ENCODE measurements at regions not wholly inside any gene's neighbourhood (a gene's known extent, or its start where the extent isn't known, plus 50 kb on each side); places are given as distances from the start of the nearest gene placed in this dataset.

- no peak for TF ChIP-seq SMARCA5 (IDR thresholded peaks at IDR 0.05)
These were observed 143.9 kb upstream of the CREB1 start (continued) for GRCh38 chr2:207385903-207386302.

DNA sequence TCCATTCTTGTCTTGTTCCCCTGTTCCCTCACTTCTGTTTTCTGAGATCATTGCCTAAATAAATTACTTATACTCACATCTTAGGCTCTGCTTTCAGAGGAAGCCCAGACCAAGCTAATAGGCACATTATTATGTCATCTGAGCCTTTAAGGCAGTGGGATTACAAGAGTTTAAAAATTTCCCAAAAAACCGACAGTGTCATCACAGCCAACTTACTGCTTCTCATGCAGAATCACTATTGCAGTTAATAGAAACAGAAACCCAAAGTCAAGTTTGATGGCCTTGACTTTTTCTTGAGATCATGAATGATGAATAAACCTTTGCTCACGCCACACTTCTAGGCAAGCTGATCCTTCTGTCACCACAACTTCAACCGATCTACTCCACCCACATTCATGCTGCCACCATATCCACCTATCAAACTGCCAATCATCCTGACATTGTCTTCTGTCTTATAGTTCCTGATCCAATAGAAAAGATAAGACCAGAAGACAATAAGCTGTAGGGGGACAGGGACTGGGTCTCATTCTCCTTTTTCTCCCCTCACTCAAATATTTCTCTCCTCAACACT is 142.7 kb upstream of the CREB1 start:
- in situ Hi-C loops (cut with MboI) (no loop called here), intact Hi-C loops (cut with micrococcal nuclease; ENCODE audit: unreplicated experiment) (no loop called here)
- FAIRE-seq (no peak), DNase-seq (ENCODE audit: low read depth, low spot score) (no peak), ATAC-seq (no peak)
- Histone ChIP-seq H3K9ac (ENCODE audit: control insufficient read depth, insufficient read depth, low read length) (no peak overlapping the region), H3K9me3 (replicated peaks; ENCODE audit: control insufficient read depth, insufficient read depth, low read length) (no peaks in the 10 kb centered on the region), H3K79me2 (ENCODE audit: control insufficient read depth, insufficient read depth, low read length) (no peaks in the 10 kb centered on the region), H3K4me1 (ENCODE audit: control insufficient read depth, insufficient read depth, low read length) (no peaks in the 10 kb centered on the region), H3K36me3 (ENCODE audit: control insufficient read depth in 2 of 2, insufficient read depth in 2 of 2, low read length in 1 of 2) (no peaks in the 10 kb centered on the region), H3K27me3 (replicated peaks in 1 of 2; ENCODE audit: control insufficient read depth in 2 of 2, insufficient read depth in 2 of 2, low read length in 1 of 2) (no peaks in the 10 kb centered on the region; a peak in 1 of 4 replicates), H3K4me2 (ENCODE audit: control insufficient read depth, insufficient read depth) (no peak overlapping the region), H3K27ac (ENCODE audit: control insufficient read depth, insufficient read depth) (no peak overlapping the region), H3K4me3 (no peak overlapping the region), H4K20me1 (ENCODE audit: control insufficient read depth, insufficient read depth) (no peaks in the 10 kb centered on the region), H2AFZ (ENCODE audit: control insufficient read depth, low read depth, low read length) (no peak overlapping the region)
- ChIA-PET RAD21 (ENCODE audit: unreplicated experiment) (no interaction called here), CTCF (interaction anchor here (0.8 kb wide), 1 partner anchor 14 kb away, joined by 3 read pairs; no protein-coding TSS in a partner anchor), POLR2A (no interaction called here), SMC1A (ENCODE audit: uncharacterized antibody, unreplicated experiment) (no interaction called here)
- no peak for TF ChIP-seq KDM1A (IDR thresholded peaks at IDR 0.05; ENCODE audit: borderline replicate concordance)
- TF ChIP-seq, protein P1, sequence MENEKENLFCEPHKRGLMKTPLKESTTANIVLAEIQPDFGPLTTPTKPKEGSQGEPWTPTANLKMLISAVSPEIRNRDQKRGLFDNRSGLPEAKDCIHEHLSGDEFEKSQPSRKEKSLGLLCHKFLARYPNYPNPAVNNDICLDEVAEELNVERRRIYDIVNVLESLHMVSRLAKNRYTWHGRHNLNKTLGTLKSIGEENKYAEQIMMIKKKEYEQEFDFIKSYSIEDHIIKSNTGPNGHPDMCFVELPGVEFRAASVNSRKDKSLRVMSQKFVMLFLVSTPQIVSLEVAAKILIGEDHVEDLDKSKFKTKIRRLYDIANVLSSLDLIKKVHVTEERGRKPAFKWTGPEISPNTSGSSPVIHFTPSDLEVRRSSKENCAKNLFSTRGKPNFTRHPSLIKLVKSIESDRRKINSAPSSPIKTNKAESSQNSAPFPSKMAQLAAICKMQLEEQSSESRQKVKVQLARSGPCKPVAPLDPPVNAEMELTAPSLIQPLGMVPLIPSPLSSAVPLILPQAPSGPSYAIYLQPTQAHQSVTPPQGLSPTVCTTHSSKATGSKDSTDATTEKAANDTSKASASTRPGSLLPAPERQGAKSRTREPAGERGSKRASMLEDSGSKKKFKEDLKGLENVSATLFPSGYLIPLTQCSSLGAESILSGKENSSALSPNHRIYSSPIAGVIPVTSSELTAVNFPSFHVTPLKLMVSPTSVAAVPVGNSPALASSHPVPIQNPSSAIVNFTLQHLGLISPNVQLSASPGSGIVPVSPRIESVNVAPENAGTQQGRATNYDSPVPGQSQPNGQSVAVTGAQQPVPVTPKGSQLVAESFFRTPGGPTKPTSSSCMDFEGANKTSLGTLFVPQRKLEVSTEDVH (IDR thresholded peaks at IDR 0.05; ENCODE audit: low read depth, partially characterized antibody), result no peak
- TF ChIP-seq JUNB (IDR thresholded peaks at IDR 0.05), result no peak
- no peak for TF ChIP-seq PAX8 (IDR thresholded peaks at IDR 0.05)
- no peak for TF ChIP-seq KLF5 (IDR thresholded peaks at IDR 0.05; ENCODE audit: partially characterized antibody)
- TF ChIP-seq IRF3 (IDR thresholded peaks at IDR 0.05), result no peak
- TF ChIP-seq, protein P2, sequence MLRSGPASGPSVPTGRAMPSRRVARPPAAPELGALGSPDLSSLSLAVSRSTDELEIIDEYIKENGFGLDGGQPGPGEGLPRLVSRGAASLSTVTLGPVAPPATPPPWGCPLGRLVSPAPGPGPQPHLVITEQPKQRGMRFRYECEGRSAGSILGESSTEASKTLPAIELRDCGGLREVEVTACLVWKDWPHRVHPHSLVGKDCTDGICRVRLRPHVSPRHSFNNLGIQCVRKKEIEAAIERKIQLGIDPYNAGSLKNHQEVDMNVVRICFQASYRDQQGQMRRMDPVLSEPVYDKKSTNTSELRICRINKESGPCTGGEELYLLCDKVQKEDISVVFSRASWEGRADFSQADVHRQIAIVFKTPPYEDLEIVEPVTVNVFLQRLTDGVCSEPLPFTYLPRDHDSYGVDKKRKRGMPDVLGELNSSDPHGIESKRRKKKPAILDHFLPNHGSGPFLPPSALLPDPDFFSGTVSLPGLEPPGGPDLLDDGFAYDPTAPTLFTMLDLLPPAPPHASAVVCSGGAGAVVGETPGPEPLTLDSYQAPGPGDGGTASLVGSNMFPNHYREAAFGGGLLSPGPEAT (IDR thresholded peaks at IDR 0.05; ENCODE audit: low read depth), result no peak
- 54% methylated on average over 3 of the region's 3 CpGs for WGBS (ENCODE audit: insufficient coverage, insufficient replicate concordance, low lambda C conversion rate, missing lambda C conversion rate)
- BruUV-seq (replicated peaks), result no TSS peak

Measured in GM12878 (cell line).